Activated CD4-positive, alpha-beta T cell treated with anti-CD3 and anti-CD28 coated beads, Interleukin-2, amount 10 ng/mL, durations not matched to agents 7 days and 5 days (primary cell): ENCODE measurements at regions not wholly inside any gene's neighbourhood (a gene's known extent, or its start where the extent isn't known, plus 50 kb on each side); places are given as distances from the start of the nearest gene placed in this dataset.
A peak's percentile ranks its signal among the peaks of the same experiment; 100 is the strongest.

Source experiments
- CTCF ChIA-PET: fragments of 350-600 bp; sonication (Branson Sonifier 250); formaldehyde crosslinking; loops from one replicate; lab custom pipeline; 2021; ENCODE audit warnings: antibody characterized with exemption; lab: Charles Lee
- POLR2A ChIA-PET: fragments of 350-600 bp; sonication (Branson Sonifier 250); formaldehyde crosslinking; loops from one replicate; lab custom pipeline; 2021; ENCODE audit warnings: antibody characterized with exemption; lab: Charles Lee
- DNase-seq: peaks from one replicate; pipeline ENCODE4 v3.0.0-alpha.2; 2020
- H3K27ac Mint-ChIP-seq: one replicate; pipeline ENCODE4 v1.8.0; 2021; ENCODE audit warnings: mild to moderate bottlenecking, moderate library complexity, mixed read lengths
- H3K27me3 Mint-ChIP-seq: one replicate; pipeline ENCODE4 v1.8.0; 2021; ENCODE audit warnings: mixed read lengths
- H3K36me3 Mint-ChIP-seq: one replicate; pipeline ENCODE4 v1.8.0; 2021; ENCODE audit warnings: low read depth, mixed read lengths
- H3K4me1 Mint-ChIP-seq: one replicate; pipeline ENCODE4 v1.8.0; 2021; ENCODE audit warnings: mixed read lengths
- H3K4me3 Mint-ChIP-seq: one replicate; pipeline ENCODE4 v1.8.0; 2021; ENCODE audit warnings: mild to moderate bottlenecking, moderate library complexity, mixed read lengths
- H3K9me3 Mint-ChIP-seq: one replicate; pipeline ENCODE4 v1.8.0; 2021; ENCODE audit warnings: mixed read lengths

DNA sequence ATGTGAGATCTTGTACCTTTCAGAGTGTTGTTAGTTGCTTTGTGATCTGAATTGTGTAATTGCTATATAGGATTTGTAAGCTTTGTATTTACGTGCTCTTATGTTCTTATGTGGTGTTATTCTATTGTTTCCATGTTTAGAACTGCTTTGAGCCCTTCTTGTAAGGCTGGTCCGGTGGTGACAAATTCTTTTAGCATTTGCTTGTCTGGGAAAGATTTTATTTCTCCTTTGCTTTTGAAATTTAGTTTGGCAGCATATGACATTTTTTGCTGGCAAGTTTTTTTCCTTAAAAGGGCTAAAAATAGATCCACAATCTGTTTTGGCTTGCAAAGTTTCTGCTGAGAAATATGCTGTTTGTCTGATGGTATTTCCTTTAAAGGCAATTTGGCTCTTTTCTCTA, 1089.2 kb upstream of the PCDH9 start:
- CTCF ChIA-PET, result no interaction called here
- no peak overlapping the region for H3K4me3 Mint-ChIP-seq
- H3K27ac Mint-ChIP-seq, result no peak overlapping the region
- H3K4me1 Mint-ChIP-seq, result no peaks in the 10 kb centered on the region
- H3K27me3 Mint-ChIP-seq, result no peaks in the 10 kb centered on the region
- no peak for DNase-seq
- no peaks in the 10 kb centered on the region for H3K36me3 Mint-ChIP-seq
- POLR2A ChIA-PET, result no interaction called here
- H3K9me3 Mint-ChIP-seq, result peaks cover 19% of the 10 kb centered on the region

DNA sequence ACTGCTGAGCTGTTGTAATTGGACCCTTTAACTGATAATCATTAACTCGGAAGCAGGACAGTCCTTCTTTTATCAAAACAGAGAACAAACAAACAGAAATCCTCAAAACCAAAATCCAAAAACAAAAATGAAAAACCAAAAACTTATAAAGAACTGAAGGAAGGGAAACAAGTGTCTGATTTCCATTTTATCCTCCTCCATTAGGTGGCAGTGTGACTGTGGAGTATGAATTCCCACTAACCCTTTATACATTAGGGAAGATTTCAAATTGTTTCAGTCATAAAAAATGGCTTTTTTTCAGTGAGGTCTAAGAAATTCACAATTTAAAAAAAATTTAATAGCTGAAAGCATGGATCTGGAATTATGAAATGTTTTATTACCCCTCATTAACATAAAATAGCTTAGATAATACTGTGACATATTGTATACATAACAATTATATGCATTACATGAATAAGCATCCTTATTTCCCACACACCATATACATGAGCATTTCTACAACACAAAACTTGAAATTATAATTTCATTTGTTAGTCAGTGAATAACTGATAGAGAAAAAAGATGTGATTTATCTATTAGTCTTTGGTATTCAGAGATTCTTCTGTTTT, 1074.3 kb upstream of the PCDH9 start:
- peaks cover 9% of the 10 kb centered on the region for H3K9me3 Mint-ChIP-seq
- ChIA-PET POLR2A (no interaction called here), CTCF (no interaction called here)
- H3K36me3 Mint-ChIP-seq, result no peaks in the 10 kb centered on the region
- no peak overlapping the region for H3K4me3 Mint-ChIP-seq
- DNase-seq, result no peak
- H3K27ac Mint-ChIP-seq, result no peak overlapping the region
- no peaks in the 10 kb centered on the region for H3K4me1 Mint-ChIP-seq
- no peaks in the 10 kb centered on the region for H3K27me3 Mint-ChIP-seq

DNA sequence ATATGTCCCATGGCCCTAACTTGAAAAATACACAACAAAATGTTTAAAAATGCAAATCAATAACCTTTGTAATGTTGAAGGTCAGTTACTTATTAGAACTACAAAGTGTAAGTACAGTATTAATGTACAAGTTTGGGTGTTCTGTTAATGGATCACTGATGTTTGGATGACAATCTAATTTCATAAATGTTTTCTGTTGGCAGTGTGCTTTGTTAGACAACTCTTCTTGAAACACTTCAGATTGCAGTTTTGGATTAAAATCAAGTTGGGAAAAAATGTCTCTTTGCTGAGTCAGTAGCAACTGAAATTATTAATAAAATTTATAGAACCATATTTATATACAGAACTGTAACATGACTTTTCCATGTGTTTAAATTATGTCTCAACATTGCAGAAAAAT, 1063.5 kb upstream of the PCDH9 start:
- Mint-ChIP-seq H3K4me1 (no peaks in the 10 kb centered on the region), H3K36me3 (no peaks in the 10 kb centered on the region), H3K27ac (no peak overlapping the region), H3K9me3 (peaks cover 4% of the 10 kb centered on the region), H3K4me3 (no peak overlapping the region), H3K27me3 (no peaks in the 10 kb centered on the region)
- no peak for DNase-seq
- POLR2A ChIA-PET, result no interaction called here
- CTCF ChIA-PET, result no interaction called here

DNA sequence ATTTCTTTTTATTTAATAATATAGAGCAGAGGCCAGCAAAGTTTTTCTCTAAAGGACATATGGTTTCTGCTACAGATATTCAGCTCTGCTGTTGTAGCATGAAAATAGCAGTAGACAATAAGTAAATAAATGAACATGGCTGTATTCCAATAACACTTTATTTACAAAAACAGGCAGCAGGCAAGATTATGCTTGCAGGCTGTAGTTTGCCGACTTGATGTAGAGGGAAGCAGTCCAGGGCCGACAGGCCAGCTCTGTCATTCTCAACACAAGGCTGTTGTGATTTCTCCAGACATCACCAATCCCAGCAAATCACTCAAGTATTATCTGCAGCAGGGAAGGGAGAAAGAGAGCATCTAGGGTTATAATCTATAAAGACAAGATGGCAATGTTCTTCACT, 1062.5 kb upstream of the PCDH9 start:
- DNase-seq, result no peak
- POLR2A ChIA-PET, result no interaction called here
- H3K4me1 Mint-ChIP-seq, result no peaks in the 10 kb centered on the region
- peaks cover 4% of the 10 kb centered on the region for H3K9me3 Mint-ChIP-seq
- H3K4me3 Mint-ChIP-seq, result no peak overlapping the region
- CTCF ChIA-PET, result no interaction called here
- no peaks in the 10 kb centered on the region for H3K27me3 Mint-ChIP-seq
- no peaks in the 10 kb centered on the region for H3K36me3 Mint-ChIP-seq
- no peak overlapping the region for H3K27ac Mint-ChIP-seq

DNA sequence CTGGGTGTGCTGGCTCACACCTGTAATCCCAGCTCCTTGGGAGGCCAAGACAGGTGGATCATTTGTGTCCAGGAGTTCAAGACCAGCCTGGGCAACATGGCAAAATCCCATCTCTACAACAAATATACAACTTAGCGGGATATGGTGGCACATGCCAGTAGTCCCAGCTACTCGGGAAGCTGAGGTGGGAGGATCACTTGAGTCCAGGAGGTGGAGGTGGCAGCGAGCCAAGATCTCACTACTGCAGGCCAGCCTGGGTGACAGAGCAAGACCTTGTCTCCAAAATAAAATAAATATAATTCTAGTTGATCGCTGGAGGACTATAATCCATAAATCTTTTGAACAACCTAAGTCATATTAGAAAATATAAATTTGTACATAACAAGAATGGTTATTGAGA, 1061.5 kb upstream of the PCDH9 start:
- H3K27me3 Mint-ChIP-seq, result no peaks in the 10 kb centered on the region

DNA sequence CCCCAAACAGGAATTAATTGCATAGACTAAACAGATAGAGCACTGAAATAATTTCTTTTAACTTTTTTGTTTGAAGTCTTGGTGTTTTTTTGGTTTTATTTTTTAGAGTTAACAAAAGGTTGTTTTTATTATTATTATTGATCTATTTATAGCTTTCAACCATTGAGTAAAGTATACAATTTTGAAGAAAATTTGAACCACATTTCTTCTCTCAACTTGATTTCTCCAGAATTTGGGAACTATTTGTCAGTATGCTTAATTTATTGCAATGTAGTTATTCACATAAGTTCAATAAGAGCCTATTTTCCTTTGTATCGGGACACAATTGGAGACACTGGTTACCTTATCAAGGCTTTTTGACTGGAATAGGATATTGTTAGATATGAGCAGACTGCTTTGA, 1045.6 kb upstream of the PCDH9 start:
- ChIA-PET POLR2A (no interaction called here), CTCF (no interaction called here)
- Mint-ChIP-seq H3K4me3 (no peak overlapping the region), H3K36me3 (no peaks in the 10 kb centered on the region), H3K27ac (no peak overlapping the region), H3K4me1 (no peaks in the 10 kb centered on the region), H3K27me3 (no peaks in the 10 kb centered on the region), H3K9me3 (peaks cover 21% of the 10 kb centered on the region)
- no peak for DNase-seq

More for the DNA sequence above, 1061.5 kb upstream of the PCDH9 start:
- Mint-ChIP-seq H3K36me3 (no peaks in the 10 kb centered on the region), H3K27ac (no peak overlapping the region), H3K4me1 (no peaks in the 10 kb centered on the region), H3K9me3 (peaks cover 4% of the 10 kb centered on the region), H3K4me3 (no peak overlapping the region)
- ChIA-PET POLR2A (no interaction called here), CTCF (no interaction called here)
- no peak for DNase-seq

DNA sequence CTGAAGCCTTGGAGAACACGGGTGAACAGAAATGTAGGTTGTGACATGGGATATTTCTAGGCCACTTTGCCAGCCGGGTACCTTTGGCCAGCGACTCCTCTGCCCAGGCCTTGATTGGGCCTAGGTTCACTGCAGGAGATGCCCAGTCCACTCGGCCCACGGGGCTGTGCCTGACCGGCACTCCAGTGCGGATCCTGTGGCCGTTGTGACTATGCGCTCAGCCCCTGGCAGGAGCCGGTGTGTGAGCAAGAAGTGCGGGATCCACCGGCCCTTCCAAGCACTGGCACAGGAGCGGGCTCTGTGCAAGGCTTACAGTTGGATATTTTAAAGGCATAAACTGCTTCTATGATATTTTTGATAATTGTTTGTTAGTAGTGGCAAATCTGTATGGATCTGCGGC, 1042.5 kb upstream of the PCDH9 start:
- no peaks in the 10 kb centered on the region for H3K4me1 Mint-ChIP-seq
- DNase-seq, result no peak
- H3K9me3 Mint-ChIP-seq, result peaks cover 16% of the 10 kb centered on the region
- ChIA-PET CTCF (no interaction called here), POLR2A (no interaction called here)
- no peaks in the 10 kb centered on the region for H3K36me3 Mint-ChIP-seq
- no peak overlapping the region for H3K4me3 Mint-ChIP-seq
- no peaks in the 10 kb centered on the region for H3K27me3 Mint-ChIP-seq
- no peak overlapping the region for H3K27ac Mint-ChIP-seq

DNA sequence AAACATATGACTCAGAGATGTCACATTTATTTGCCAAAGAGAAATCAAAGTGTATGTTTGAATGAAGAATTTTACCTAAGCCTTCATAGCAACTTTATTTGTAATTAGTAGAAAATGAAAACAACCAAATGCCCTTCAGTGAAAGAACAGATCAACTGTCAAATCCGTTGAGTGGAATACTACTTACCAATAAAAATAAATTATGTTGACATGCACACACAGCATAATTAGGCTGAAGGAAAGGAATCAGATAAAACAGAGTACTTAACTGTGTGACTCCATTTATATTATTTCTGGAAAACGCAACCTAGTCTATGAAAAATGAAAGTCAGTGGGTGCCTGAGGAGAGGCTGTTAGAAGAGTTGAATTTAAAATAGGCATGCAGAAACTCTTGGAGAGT, 1034.6 kb upstream of the PCDH9 start:
- Mint-ChIP-seq H3K27me3 (no peaks in the 10 kb centered on the region), H3K4me1 (no peaks in the 10 kb centered on the region), H3K27ac (no peak overlapping the region), H3K36me3 (no peaks in the 10 kb centered on the region), H3K4me3 (no peak overlapping the region), H3K9me3 (no peaks in the 10 kb centered on the region)
- POLR2A ChIA-PET, result no interaction called here
- DNase-seq, result no peak
- CTCF ChIA-PET, result no interaction called here

DNA sequence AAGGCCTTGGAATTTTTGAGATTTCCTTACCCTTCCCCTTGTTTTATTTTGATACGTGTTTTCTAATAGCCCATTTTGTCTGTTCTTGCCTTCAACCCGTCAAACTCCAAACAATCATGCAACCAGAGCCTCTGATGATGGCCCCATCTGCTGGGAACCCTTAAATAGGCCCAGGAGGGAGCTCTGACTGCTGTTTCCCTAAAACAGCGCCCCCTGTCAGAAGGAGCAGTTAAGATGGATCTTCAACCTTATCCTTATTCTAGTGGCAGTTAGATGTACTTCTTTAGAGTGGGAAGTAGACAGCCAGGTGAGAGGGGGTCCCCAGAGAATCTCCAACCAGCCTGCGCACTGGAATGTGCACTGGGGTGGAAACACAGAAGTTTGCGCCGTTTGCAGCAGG, 1031.0 kb upstream of the PCDH9 start:
- DNase-seq, result no peak
- ChIA-PET CTCF (no interaction called here), POLR2A (no interaction called here)
- H3K4me3 Mint-ChIP-seq, result no peak overlapping the region
- H3K4me1 Mint-ChIP-seq, result no peaks in the 10 kb centered on the region
- no peak overlapping the region for H3K27ac Mint-ChIP-seq
- no peaks in the 10 kb centered on the region for H3K36me3 Mint-ChIP-seq
- H3K27me3 Mint-ChIP-seq, result no peaks in the 10 kb centered on the region
- H3K9me3 Mint-ChIP-seq, result no peaks in the 10 kb centered on the region

DNA sequence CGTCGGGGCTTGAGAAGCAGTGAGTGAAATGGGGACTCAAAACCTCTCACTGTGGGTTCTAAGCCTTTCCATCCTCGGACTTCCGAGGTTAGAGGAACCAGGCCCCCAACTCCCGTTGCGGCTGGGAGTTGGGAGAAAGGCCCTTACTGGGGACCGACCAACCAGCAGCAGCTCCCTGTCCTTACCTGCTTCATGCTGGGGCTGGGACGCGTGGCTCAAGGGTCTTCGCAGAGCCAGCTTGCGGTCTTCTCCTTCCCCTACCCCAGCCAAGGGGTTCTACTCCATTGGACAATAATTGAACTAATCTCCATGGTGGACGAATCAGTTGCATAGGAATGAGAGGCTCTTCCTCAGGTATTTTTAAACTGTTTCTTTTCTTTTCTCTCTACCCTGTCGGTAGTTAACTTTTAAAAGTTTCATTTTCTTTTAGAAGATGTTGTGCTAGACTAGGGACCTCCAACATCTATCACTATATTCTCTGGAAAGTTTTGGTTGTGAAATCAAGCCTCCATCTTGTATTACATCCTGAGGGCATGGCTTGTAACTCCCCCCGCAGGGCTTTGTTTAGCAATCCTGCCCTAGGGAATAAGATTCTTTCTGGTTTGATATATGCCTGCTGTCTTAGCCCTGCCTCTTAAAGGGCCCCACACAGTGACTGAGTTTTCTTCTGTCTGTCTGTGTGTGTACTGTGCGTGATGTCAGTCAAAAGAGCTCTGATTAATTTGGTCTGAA, 1027.1 kb upstream of the PCDH9 start:
- no peaks in the 10 kb centered on the region for H3K9me3 Mint-ChIP-seq

DNA sequence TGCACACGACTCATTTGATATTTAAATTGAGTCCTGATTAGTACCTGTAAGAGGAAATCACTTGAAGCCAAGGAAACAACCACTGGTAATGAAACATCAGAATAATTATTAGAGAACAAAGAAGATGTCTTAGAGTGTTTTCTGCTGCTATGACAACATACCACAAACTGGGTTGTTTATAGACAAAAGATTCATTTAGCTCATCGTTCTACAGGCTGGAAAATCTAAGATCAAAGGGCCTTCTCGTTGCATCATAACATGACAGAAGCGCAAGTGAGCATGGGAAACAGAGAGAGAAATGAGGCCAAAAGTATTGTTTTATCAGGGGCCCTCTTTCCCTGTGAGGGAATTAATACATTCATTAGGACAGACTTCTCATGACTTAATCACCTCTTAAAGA, 1024.0 kb upstream of the PCDH9 start:
- no peaks in the 10 kb centered on the region for H3K4me1 Mint-ChIP-seq
- ChIA-PET POLR2A (no interaction called here), CTCF (no interaction called here)
- no peaks in the 10 kb centered on the region for H3K27me3 Mint-ChIP-seq
- H3K36me3 Mint-ChIP-seq, result no peaks in the 10 kb centered on the region
- no peak for DNase-seq
- no peak overlapping the region for H3K4me3 Mint-ChIP-seq
- H3K9me3 Mint-ChIP-seq, result no peaks in the 10 kb centered on the region
- no peak overlapping the region for H3K27ac Mint-ChIP-seq

More for the DNA sequence above, 1027.1 kb upstream of the PCDH9 start:
- Mint-ChIP-seq H3K27me3 (no peaks in the 10 kb centered on the region), H3K27ac (no peak overlapping the region), H3K4me3 (no peak overlapping the region), H3K36me3 (no peaks in the 10 kb centered on the region), H3K4me1 (no peaks in the 10 kb centered on the region)
- ChIA-PET CTCF (no interaction called here), POLR2A (no interaction called here)
- DNase-seq, result no peak

DNA sequence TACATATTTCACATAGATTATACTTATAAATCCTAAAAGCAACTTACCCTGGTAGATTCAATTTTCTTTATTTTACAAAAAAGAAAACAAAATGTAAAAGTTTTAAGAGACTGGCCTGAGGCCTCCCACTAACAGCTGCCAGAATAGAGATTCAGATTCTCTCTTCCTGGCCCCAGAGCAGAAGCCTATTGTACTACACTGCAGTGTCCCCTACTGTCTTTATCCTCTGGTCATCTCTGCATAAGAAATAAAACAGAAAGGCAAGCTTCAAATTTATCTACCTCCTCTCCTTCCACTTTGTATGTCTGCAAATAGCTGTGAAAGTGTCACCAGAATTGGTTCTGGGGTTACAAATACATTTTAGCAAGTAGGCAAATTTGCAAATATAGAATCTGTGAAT, 1004.1 kb upstream of the PCDH9 start:
- no peak overlapping the region for H3K27ac Mint-ChIP-seq
- CTCF ChIA-PET, result no interaction called here
- H3K9me3 Mint-ChIP-seq, result peaks cover 10% of the 10 kb centered on the region
- DNase-seq, result no peak
- POLR2A ChIA-PET, result no interaction called here
- H3K36me3 Mint-ChIP-seq, result no peaks in the 10 kb centered on the region
- no peak overlapping the region for H3K4me3 Mint-ChIP-seq
- no peaks in the 10 kb centered on the region for H3K4me1 Mint-ChIP-seq
- no peaks in the 10 kb centered on the region for H3K27me3 Mint-ChIP-seq

DNA sequence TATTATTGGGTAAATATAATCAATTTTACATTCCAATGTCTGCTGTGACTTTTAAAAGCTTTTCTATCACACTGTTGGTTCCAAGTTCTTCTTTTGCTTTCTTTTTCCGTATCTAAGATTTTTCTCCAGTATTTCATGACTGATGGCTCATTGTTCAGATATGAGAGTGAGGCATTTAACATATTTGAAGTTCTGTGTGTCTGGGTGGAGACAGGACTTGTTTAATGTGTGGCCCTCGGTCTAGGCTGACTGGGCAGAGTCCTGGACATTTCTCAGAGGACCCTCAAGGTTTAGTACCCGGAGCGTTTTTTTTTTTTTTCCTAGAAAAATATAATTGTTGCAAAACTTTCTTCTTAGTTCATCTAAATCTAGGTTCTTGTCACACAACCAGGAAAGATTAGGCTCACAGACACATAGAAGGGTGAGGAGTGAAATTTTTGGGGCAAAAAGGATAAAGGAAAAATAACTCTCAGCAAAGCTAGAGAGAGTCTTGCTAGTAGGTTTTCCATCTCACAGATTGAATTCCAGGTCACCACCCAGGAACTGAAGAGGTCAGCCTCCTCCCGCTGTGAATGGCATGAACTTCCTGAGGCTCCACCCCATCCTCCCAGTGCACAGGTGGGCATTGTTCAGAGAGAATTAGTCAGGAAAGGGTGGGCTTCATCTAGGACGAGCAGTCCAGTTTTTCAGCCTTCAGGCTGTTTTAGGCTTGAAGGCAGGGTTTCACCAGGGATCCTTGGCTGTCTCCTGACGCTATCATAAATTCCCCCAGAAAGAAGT, 1002.4 kb upstream of the PCDH9 start:
- H3K9me3 Mint-ChIP-seq, result peaks cover 10% of the 10 kb centered on the region
- H3K4me1 Mint-ChIP-seq, result no peaks in the 10 kb centered on the region
- DNase-seq, result no peak
- POLR2A ChIA-PET, result no interaction called here
- peak overlapping the region; percentile 54 for H3K27ac Mint-ChIP-seq
- H3K27me3 Mint-ChIP-seq, result no peaks in the 10 kb centered on the region
- CTCF ChIA-PET, result no interaction called here
- H3K36me3 Mint-ChIP-seq, result no peaks in the 10 kb centered on the region
- no peak overlapping the region for H3K4me3 Mint-ChIP-seq
